ENCODE measurements at regions not wholly inside any gene's neighbourhood (a gene's known extent, or its start where the extent isn't known, plus 50 kb on each side); places are given as distances from the start of the nearest gene placed in this dataset.

- Histone ChIP-seq H3K4me1 (replicated peaks) (no peaks in the 10 kb centered on the region), H3K27me3 (replicated peaks; ENCODE audit: insufficient read depth) (no peaks in the 10 kb centered on the region), H3K27ac (no peak overlapping the region), H3K9me3 (no peaks in the 10 kb centered on the region), H3K4me3 (no peak overlapping the region), H3K36me3 (no peaks in the 10 kb centered on the region)
- no peak for TF ChIP-seq CTCF (IDR thresholded peaks at IDR 0.05)
- TF ChIP-seq POLR2A (IDR thresholded peaks at IDR 0.05), result no peak
- TF ChIP-seq POLR2AphosphoS5 (IDR thresholded peaks at IDR 0.05), result no peak
- WGBS, result 71% methylated on average over 12 of the region's 12 CpGs
- DNase-seq (ENCODE audit: low spot score), result no peak
- intact Hi-C loops (cut with DNase I), result no loop called here
Measured at GRCh38 chr21:41632748-41633475, 125.0 kb upstream of the TMPRSS2 start.

GRCh38 chr21:41631564-41632461 lies 123.9 kb upstream of the TMPRSS2 start:
- Histone ChIP-seq H3K27me3 (replicated peaks; ENCODE audit: insufficient read depth) (no peaks in the 10 kb centered on the region), H3K27ac (no peak overlapping the region), H3K9me3 (no peaks in the 10 kb centered on the region), H3K4me1 (replicated peaks) (no peaks in the 10 kb centered on the region), H3K4me3 (no peak overlapping the region), H3K36me3 (no peaks in the 10 kb centered on the region)
- intact Hi-C loops (cut with DNase I), result no loop called here
- no peak for TF ChIP-seq CTCF (IDR thresholded peaks at IDR 0.05)
- TF ChIP-seq POLR2AphosphoS5 (IDR thresholded peaks at IDR 0.05), result no peak
- no peak for TF ChIP-seq POLR2A (IDR thresholded peaks at IDR 0.05)
- DNase-seq (ENCODE audit: low spot score), result peak; percentile 51
- 63% methylated on average over 14 of the region's 14 CpGs for WGBS

- no peak for DNase-seq (ENCODE audit: low spot score)
- Histone ChIP-seq H3K27ac (no peak overlapping the region), H3K27me3 (replicated peaks; ENCODE audit: insufficient read depth) (no peaks in the 10 kb centered on the region), H3K4me1 (replicated peaks) (no peaks in the 10 kb centered on the region), H3K4me3 (no peak overlapping the region), H3K36me3 (no peaks in the 10 kb centered on the region), H3K9me3 (no peaks in the 10 kb centered on the region)
- intact Hi-C loops (cut with DNase I), result no loop called here
- TF ChIP-seq CTCF (IDR thresholded peaks at IDR 0.05), result no peak
- TF ChIP-seq POLR2AphosphoS5 (IDR thresholded peaks at IDR 0.05), result no peak
- no peak for TF ChIP-seq POLR2A (IDR thresholded peaks at IDR 0.05)
- 93% methylated on average over 17 of the region's 17 CpGs for WGBS
Measured at GRCh38 chr21:41630917-41631316, 123.0 kb upstream of the TMPRSS2 start.

GRCh38 chr21:41630249-41630648 lies 122.3 kb upstream of the TMPRSS2 start:
- H3K4me3 ChIP-seq, result no peak overlapping the region
- no peaks in the 10 kb centered on the region for H3K9me3 ChIP-seq
- peak; percentile 46 for DNase-seq (ENCODE audit: low spot score)
- no peak overlapping the region for H3K27ac ChIP-seq
- no peaks in the 10 kb centered on the region for H3K4me1 ChIP-seq (replicated peaks)
- intact Hi-C loops (cut with DNase I), result no loop called here
- no peaks in the 10 kb centered on the region for H3K27me3 ChIP-seq (replicated peaks; ENCODE audit: insufficient read depth)
- no peak for TF ChIP-seq CTCF (IDR thresholded peaks at IDR 0.05)
- TF ChIP-seq POLR2AphosphoS5 (IDR thresholded peaks at IDR 0.05), result peak; percentile 32
- H3K36me3 ChIP-seq, result no peaks in the 10 kb centered on the region
- 71% methylated on average over 14 of the region's 14 CpGs for WGBS
